DMS 273 (cell line): ENCODE measurements at regions not wholly inside any gene's neighbourhood (a gene's known extent, or its start where the extent isn't known, plus 50 kb on each side); places are given as distances from the start of the nearest gene placed in this dataset.
A peak's percentile ranks its signal among the peaks of the same experiment; 100 is the strongest.
"Not testable (repeated sequence)": the region's sequence is repeated elsewhere in the genome, so short reads cannot be mapped to it uniquely, and the experiment has no call there.

Experiments
- DNase-seq: peaks from one replicate; lab custom pipeline; 2025; ENCODE audit not compliant: unreplicated experiment; lab: John Stamatoyannopoulos, UW

DNA sequence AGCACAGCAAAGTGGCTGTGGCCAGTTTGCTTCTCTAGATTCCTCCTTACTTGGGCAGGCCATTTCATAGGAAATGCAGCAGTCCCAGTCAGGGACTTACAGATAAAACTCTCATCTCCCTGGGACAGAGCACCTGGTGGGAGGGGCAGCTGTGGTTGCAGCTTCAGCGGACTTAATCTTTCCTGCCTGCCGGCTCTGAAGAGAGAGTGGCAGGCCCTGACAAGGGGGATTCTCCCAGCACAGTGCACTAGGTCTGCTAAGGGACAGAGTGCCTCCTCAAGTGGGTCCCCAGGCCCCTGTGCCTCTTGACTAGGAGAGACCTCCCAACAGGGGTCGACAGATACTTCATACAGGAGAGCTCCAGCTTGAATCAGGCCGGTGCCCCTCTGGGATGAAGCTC lies 1649.1 kb downstream of the LRRC4C start:
- no peak for DNase-seq

DNA sequence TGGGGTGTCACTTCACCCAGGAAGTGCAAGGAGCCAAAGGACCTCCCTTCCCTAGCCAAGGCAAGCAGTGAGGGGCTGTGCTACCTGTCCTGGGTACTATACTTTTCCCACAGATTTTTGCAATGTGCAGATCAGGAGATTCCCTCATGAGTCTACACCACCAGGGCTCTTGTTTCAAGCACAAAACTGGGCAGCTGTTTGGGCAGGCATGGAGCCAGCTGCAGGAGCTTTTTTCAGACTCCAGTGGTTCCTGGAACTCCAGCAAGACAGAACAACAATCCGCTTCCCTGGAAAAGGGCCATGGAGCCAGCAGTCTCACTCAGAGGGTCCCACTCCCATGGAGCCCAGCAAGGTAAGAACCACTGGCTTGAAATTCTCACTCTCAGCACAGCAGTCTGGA lies 1649.6 kb downstream of the LRRC4C start:
- DNase-seq: no peak

DNA sequence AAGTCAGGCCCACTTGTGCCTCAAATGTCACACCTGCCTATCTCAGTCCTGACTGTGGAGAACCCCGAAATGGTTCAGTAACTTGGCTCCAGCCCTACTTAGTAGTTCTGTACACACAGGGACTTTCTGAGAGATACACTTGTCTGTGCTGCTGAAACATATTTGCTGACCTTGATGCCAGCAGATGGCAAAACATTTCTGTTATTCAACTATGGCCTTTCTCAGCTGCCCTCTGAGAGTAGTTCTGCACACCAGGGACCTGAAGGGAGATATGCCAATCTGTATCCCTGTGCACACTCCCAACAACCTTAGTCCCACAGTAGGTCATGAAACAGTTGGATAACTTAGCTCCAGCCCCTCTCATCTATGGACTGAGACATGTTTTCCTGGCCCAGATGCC lies 1651.5 kb downstream of the LRRC4C start:
- no peak for DNase-seq

DNA sequence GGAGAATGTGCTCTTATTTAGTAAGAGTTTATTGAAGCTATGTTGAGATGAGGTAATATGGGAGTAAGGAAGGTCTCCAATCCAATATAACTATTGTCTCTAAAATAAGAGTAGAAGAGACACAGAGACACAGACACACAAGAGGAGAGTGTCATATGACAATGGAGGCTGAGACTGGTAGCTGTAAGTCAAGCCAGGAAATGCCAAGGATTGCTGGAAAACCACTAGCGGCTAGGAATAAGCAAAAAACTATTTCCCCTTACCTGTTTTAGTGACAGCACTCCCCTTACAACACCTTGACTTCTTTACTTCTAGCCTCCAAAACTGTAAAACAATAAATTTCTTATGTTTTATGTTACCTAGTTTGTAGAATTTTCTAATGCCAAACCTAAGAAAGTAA lies 1652.8 kb downstream of the LRRC4C start:
- DNase-seq: no peak

DNA sequence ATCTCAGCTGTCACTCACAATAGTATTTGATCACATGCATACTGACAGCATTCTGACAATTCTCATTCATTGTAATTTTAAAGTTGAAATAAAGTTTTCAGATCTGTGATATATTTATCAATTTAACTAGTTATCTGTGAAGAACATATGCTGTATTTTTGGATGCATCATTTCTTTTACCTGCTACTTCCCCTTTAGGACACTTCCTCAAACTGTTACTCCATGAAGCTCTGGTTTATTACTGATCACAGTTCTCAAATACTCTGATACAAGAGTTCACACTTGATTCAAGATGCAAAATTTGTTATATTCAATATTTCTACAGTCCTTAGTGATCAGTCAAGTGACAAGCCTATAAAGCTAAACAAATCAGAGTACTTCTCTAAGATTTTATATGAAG lies 1655.2 kb downstream of the LRRC4C start:
- no peak for DNase-seq

DNA sequence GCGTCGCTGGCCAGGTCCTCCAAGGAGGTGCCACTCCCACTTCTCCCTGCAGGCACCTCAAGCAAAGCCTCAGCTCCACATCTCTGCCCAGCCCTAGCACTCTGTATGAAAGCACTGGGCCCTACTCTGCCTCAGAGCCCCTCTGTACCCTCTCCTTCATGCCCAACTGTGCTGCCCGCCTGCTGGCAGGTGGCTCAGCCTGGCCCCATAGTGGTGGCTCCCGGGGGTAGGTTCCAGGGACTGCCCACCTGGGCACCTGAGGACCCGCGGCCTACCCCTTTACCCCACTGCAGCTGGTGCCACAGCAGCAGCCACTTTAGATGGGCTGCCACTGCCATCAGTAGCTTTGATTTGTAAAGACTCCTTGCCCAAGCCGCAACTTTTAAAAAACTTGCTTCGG lies 1672.8 kb downstream of the LRRC4C start:
- DNase-seq: no peak

DNA sequence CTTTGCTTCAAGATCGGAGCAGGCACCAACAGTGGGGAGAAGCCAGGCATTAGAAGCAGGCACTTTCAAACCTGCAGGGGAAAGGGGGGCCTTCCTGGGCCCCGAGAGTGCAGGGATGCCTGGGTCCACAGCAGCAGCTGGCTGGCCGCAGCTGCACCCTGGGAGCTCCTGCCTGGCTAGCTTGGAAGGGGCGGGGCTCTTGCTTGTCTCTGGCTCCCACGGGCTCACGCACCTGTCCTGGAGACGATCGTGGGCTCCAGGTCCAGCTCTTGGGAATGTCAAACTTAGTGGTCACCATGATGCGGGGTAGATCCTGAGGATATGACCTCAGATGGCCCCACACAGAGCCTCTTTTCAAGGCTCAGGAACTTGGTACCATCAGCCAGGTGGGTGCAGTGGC lies 1673.2 kb downstream of the LRRC4C start:
- DNase-seq: no peak

DNA sequence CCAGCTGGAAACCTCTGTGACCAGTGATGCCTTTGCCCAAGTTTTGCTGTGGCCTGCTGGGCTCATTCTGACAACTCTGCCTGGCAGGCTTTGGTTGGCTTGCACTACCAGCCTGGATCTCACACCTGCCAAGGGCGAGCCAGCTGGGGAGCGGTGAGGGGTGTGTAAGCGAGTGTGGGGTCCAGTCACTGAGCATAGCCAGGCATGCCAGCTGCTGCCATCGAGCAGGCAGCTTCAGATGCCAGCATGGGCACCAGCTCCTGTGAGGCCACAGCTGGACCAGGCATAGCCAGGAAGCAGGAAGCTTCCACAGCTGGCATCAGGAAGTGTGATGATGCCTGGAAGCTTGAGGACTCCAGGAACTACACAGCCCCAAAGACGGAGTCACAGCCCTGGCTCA lies 1674.6 kb downstream of the LRRC4C start:
- no peak for DNase-seq

DNA sequence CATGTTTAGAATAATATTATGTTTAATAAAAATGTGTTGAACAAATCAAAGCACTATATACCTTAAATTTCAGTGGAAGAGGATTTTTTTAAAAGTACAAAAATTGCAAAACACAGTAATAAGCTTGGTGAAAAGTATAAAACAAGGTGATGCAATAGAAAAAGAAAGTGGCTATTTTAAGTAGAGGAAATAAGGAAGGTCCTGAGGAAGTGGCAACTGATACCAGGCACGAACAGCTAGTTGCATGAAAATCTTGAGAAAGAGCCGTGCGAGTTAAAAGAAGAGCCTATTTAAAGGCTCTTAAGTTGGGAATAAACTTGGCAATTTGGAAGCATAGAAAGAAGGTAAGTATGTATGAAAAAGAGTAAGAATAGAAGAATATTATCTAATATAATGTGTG lies 1679.3 kb downstream of the LRRC4C start:
- DNase-seq: no peak

DNA sequence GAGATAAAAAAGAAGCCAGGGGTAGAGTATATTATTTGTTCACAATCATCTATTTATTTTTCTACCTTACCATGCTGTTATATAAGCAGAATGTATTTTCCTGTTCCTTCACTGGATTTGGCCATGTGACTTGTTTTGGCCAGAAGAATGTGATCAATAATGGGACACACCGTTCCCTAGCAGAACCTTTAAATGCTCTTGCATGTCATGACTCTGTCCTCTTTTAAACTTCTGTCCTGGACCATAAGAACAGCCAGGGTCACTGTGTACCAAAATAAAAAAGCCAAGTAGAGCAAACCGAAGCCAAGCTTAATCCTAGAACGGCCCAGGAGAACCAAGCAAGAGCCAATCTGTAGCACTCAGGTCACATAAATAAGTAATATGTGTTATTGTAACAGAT lies 1682.4 kb downstream of the LRRC4C start:
- DNase-seq: no peak

DNA sequence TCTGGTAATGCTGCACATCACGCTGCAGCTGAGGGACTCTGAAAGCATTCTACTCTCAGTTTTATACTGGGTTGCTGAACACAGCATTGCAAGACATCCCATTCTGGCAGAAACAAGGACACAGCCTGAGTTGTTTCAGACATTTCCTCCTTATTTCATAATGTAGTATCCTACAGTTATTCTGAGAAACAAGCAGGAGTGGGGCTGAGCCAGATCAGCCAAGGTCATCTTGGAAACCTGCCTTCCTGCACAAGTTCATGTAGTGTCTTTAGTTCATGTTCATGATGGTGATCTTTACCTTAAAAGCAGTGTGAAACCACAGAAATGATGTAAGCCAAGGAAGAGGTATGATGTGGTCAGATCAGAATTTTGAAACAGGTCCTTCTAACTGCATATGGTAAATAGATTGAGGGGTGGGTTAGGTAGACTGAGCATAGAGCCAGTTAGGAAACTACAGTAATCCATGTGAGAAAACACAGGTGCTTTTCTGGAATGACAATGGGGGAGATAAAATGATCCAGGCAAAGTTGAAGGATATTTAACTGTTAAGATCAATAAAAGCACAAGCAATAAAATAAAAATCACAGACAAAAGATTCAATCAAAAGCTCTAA lies 1686.8 kb downstream of the LRRC4C start:
- DNase-seq: no peak

DNA sequence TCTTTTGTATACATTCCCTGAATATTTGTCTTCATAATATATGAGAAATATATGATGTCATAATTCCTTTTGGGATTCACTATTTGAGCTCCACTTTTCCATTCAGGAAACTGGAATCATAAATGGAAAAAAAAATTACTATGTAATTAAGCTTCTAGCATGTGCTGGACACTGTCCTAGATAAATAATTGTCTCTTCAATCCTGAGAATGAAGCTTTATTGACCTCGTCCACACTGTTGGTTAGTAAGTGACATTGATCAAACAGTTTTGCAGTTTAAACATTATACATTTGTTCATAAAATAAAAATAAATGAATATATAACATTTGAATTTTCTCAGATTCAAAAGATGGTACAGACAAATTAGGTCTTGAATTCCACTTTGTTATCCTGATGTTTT lies 1691.2 kb downstream of the LRRC4C start:
- no peak for DNase-seq

DNA sequence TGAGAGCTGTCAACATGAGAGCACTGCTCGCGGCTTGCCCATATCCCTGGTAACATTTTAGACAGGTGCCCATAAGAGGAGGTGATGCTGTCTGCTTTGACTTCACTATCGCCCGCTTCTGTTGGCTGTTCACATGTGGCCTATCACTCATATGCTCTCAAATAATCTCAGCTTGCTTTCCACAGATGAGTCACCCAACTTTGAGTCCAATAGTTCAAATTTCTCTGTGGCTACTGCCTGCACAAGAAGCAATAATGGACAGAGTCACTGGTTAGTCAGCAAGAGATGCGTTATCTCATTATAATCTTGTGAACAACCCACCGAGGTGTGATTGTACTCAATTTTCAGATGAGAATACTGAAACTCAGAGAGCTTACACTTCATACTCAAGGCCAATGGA lies 1714.1 kb downstream of the LRRC4C start:
- no peak for DNase-seq

DNA sequence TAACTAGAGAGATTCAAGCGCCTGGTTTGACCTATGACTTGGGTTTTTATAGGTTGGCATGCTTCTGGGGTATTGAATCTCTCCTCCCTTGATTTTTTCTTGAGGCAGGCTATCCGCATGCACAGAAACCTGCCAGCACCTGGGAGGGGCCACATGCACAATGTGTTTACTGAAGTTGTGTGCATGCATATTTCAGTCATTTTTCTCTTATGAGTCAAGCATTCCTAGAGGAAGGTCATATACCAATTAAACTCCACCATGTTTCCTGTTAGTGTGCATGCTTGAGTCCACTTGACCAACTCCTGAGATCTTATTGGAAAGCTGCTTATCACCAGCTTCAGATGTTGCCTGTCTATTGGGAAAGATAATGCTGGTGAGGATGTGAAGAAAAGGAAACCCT lies 1718.4 kb downstream of the LRRC4C start:
- no peak for DNase-seq

DNA sequence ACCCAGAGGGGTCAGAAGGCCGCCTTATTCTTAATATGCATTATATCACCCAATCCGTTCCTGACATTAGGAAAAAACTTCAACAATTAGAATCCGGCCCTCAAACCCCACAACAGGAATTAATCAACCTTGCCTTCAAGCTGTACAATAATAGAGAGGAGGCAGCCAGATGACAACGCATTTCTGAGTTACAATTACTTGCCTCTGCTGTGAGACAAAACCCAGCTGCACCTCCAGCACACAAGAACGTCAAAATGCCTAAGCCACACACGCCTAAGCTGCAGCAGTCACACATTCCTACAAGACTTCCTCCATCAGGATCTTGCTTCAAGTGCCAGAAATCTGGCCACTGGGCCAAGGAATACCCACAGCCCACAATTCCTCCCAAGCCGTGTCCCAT lies 1723.1 kb downstream of the LRRC4C start:
- DNase-seq: not testable (repeated sequence)

DNA sequence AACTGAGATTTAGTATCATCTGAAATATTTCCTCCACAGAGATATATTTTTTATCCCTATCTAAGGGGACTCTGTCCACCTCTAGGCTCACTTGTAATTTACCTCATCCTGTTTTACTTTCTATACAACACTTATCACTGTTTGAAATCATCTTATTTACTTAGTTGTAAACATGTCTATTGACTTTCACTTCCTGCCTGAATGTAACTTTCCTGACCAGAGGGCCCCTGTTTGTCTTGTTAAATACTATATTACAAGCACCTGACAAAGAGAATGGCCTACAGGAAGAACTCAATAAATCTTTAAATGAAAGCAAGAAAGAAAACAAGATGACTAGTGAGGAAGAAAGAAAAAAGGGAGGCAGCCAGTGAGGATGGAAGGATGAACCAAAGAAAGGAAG lies 1727.5 kb downstream of the LRRC4C start:
- no peak for DNase-seq

DNA sequence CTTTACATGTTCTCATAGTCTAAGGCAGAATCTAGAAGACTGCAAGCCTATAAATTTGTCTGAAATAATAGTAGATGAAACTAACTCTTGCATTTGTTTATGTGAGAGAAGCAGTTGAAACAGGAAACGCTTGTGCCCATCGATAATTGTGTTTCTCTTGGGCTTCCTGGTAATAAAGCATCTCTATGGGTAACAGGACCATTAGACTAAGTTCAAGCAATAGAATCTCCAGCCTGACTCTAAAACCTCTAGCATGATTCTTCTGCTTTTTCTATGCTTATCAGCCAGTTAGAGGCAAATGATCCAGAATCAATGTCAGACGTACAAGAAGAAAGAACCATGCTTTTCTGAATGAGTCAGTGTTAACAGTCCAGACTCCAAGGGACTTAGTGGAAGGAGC lies 1734.4 kb downstream of the LRRC4C start:
- no peak for DNase-seq

DNA sequence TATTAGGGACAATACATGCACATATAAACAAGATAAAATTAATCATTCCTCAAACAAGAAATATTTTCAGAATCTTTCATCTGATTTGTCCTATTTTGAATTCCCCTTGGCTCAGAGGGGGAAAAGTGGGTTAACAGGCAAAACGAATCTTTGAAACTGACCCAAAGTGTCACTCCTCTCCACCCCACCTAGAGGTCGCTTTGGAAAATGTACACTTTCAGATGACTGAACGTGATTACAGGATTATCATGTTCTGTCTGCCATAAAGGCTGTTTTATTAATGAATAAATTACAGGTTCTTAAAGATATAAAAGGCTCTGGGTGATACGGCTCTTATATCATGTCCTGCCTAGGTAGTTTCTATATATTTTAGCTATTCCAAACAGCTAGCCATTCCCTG lies 1735.0 kb downstream of the LRRC4C start:
- peak; percentile 3 for DNase-seq

DNA sequence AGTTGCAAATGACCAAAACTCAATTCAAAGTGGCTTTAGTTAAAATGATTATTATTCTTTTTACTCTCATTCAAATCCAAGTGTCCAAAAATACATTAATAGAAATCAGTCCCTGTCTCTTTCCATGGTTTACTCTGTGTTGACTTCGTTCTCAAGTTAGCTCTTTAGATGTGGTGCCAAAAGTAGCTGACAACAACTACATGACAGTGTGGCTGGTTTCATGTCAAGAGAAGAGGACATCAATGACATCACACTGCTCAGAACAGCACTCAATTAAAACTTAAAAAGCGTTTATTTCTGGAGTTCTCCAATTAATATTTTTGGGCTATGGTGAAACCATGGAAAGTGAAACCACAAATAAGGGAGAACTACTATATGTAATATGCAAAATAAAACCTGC lies 1746.9 kb downstream of the LRRC4C start:
- DNase-seq: no peak

DNA sequence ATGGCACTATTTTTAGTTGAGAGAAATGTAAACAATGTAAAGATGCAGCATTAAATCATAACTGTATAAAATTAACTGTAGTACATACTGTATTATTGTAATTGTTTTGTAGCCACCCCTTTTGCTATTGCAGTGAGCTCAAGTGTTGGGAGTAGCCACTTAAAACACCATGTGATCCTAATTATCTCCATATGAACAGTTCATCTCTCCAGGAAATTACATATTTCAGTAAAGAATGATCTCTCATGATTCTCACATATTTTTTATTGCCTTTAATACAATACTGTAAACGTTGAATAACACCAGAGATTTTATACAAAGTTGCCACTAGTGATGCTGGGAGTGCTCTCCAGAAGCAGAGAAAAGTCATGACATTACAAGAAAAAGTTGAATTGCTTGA lies 1768.6 kb downstream of the LRRC4C start:
- no peak for DNase-seq

DNA sequence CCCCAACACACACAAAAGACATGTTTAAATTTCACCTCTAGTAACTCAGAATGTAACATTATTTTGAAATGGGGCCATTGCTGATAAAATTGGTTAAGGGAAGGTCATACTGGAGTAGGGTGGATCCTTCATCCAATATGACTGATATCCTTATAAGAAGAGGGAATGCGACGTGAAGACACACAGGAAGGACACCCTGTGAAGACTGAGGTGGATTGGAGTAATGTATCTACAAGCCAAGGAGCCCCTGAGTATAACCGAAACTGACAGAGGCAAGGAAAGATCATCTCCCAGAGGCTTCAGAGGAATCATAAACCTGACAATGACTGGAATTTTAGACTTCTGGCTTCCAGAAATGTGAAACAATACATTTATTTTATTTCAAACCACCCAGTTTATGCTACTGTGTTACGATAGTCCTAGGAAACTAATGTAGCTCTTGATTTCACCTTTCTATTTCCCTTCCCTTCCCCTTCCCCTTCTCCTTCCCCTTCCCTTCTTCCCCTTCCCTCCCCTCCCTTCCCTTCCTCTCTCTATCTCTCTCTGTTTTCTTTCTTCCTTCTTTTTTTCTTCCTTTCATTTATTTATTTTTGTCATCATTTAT lies 1775.4 kb downstream of the LRRC4C start:
- no peak for DNase-seq

DNA sequence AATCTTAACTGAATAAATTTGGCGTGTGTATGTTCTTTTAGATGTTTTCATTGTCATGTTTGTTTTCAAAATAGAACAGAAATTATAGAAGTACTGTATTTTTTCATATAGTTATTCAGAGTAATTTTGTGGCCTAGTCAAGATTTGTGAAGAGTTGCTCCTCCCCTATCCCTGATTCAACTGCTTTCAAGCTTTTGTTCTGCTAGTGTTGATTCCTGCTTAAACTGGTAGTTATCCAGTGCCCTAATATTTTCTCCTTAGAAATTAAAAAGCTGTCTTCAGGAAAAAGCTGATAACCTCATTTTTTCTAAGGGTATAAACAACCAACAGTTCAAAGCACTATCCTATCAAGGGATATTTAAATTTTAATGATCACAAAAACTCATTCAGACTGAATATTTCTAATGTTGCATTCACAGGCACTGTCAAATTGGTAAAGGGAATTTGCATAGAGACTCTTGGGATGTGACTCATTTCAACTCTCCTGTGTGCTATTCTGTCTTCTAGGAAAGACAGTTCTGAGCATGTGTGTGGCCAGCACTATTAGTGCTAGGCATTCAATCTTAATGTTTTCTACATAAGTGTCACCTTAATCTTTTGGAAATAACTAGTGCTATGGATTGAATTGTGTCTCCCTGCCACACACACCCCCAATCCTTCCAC lies 1776.0 kb downstream of the LRRC4C start:
- no peak for DNase-seq

DNA sequence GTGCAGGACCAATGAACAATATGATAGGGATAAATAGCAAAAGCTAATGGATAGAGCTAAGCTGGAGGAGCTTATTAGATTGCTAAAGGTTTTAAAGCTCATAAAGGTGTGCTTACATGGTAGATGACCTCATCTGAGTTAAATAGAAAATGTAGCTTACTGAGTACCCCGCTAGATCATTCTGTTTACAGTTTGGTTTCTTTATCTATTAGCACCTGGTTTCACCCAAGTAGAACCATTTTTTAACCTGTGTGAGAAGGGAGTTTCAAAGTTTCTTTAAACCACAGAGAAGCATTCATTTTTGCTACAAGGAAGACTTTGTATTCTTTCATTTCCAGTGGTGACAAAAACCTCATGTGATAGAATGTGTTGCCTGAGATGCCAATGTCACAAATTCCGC lies 1778.0 kb downstream of the LRRC4C start:
- no peak for DNase-seq
